GM21528 (cell line): ENCODE measurements at regions not wholly inside any gene's neighbourhood (a gene's known extent, or its start where the extent isn't known, plus 50 kb on each side); places are given as distances from the start of the nearest gene placed in this dataset.
"Not testable (repeated sequence)": the region's sequence is repeated elsewhere in the genome, so short reads cannot be mapped to it uniquely, and the experiment has no call there.

ENCODE experiments used
- ATAC-seq: cut with Tn5 transposase; IDR thresholded peaks from one replicate; pipeline ENCODE4 v1.9.1; 2021; ENCODE audit warnings: mild to moderate bottlenecking, moderate library complexity; ENCODE audit not compliant: unreplicated experiment, low FRiP score

DNA sequence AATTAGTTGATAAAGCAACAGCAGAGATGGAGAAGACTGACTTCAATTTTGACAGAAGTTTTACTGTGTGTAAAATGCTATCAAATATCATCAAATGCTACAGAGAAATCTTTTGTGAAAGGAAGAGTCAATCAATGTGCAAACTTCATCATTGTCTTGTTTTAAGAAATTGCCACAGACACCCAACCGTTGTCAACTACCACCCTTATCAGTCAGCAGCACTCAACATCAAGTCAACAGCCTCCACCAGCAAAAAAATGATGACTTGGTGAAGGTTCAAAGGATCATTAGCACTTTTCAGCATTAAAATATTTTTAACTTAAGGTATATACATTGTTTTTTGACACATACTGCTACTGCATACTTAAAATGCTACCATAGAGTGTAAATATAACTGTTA lies 888.8 kb downstream of the CDH18 start:
- no peak for ATAC-seq

GRCh38 chr5:19104948-19105347 lies 883.1 kb downstream of the CDH18 start:
- no peak for ATAC-seq

DNA sequence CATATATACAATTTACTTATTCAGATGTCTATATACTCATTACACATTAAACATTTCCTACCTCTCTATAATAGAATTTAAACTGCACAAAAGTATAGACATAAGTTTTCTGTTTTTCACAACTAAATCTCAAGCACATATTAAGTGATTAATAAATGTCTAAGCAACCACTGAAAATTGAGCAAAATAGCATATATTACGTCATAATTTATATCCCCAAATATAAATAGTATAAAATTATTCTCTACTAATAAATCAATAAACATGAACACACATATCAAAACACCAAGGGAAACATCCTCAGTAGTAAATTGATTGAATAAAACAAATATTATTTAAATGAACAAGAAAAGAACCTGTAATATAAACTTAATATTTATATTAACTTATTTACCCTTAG lies 865.1 kb downstream of the CDH18 start:
- no peak for ATAC-seq

DNA sequence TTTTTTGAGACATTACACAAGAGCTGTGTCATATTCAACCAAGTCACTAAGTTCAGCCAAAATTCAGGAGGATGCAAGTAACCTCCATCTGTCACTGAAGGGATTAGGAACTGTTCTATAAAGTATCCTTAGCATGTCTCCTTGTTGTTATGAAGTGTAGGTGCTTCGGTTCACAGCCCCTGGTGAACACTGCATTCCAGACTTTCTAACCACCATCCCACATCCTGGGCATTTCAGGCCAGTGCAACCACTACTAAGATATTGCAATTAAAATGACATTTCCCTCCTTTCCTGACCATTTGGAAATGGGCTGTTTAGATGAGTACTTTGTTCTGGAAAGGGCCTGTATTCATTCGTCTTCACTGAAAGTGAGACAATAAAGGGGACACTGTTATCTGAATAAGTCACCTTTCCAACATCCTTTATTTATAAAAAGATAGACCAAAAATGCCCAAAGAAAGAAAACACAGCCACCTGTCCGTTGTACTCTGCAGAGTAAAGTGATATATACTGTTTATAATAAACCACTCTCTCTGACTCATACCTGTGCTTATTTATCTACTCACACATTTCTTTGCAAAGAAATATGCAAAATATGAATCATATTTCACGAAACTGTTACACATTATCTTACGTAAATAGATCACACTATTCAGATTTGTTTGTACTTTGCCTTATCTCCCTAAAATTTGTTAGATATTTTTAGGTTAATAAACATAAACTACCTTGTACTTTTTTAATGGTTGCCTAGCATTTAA lies 861.9 kb downstream of the CDH18 start:
- no peak for ATAC-seq

GRCh38 chr5:19140276-19140675 lies 847.7 kb downstream of the CDH18 start:
- no peak for ATAC-seq

- not testable (repeated sequence) for ATAC-seq
Observed at GRCh38 chr5:19141937-19142524, 846.0 kb downstream of the CDH18 start.

- ATAC-seq = not testable (repeated sequence)
Observed at GRCh38 chr5:19142713-19143414, 845.1 kb downstream of the CDH18 start.

GRCh38 chr5:19143935-19144334 lies 844.1 kb downstream of the CDH18 start:
- ATAC-seq = no peak

GRCh38 chr5:19169426-19169825 lies 818.6 kb downstream of the CDH18 start:
- no peak for ATAC-seq

GRCh38 chr5:19172926-19173470 lies 815.0 kb downstream of the CDH18 start:
- ATAC-seq = no peak

GRCh38 chr5:19175776-19176570 lies 812.0 kb downstream of the CDH18 start:
- no peak for ATAC-seq

DNA sequence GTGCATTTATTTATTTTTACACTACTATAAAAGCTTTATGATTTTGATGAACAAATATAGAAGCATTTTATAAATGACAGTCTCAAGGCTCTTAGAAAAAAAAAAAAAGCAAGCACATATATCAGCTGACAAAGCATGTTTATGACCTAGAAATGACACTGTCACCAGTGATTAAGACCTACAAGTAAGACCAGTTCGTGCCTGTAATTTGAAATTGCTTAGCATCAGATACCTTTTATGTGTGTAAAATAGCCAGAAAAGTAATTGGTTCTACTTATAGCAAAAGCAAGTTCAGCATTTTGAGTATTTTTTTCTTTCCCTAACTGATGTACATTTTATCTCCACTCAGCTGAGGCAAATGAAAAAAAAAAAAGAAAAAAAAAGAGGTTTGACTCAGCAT lies 808.4 kb downstream of the CDH18 start:
- no peak for ATAC-seq

DNA sequence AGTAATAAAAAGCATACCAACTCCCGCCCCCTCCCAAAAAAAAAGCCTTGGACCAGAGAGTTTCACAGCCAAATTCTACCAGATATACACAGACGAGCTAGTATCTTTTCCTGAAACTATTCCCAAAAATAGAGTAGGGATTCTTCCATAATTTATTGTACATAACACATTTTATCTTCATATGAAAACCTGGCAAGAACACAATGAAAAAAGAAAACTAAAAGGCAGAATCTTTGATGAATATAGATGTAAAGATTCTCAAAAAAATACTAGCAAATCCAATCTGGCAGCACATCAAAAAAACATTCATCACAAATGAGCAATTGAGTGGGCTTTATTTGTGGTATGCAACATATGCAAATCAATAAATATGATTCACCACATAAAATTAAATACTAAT lies 798.8 kb downstream of the CDH18 start:
- ATAC-seq = no peak

DNA sequence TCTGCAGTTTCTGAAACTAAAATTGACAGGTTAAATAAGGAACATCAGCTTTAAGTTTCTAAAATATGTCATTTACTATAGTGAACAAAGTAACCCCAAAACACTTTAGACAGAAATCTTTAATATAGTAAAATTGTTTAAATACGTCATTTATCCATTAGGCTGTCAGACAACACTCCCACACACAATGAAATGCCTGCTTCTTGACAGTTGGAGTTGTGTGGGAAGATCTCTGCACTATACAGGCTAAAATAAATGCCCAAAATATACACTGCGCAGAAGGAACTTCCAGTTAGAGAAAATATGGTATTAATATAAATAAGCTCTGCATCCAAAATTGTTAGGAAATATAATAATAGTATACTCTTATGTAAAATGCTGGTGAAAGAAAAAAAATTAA lies 794.4 kb downstream of the CDH18 start:
- ATAC-seq = no peak

- ATAC-seq = no peak
Observed at GRCh38 chr5:19196631-19197030, 791.4 kb downstream of the CDH18 start.

GRCh38 chr5:19200251-19200650 lies 787.7 kb downstream of the CDH18 start:
- no peak for ATAC-seq

- no peak for ATAC-seq
Observed at GRCh38 chr5:19208397-19208796, 779.6 kb downstream of the CDH18 start.

DNA sequence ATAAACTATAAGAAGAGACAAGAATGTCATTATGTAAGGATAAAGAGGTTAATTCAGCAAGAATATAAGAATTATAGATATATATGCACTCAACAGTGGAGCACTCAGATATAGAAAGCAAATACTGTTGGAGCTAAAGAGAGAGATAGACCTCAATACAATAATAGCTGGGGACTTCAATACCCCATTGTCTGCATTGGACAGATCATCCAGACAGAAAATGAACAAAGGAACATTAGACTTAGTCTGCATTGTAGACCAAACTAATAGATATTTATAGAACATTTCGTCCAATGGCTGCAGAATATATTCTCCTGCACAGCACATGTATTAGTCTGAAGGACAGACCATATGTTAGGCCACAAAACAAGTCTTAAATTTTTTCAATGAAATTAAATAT lies 777.1 kb downstream of the CDH18 start:
- no peak for ATAC-seq

DNA sequence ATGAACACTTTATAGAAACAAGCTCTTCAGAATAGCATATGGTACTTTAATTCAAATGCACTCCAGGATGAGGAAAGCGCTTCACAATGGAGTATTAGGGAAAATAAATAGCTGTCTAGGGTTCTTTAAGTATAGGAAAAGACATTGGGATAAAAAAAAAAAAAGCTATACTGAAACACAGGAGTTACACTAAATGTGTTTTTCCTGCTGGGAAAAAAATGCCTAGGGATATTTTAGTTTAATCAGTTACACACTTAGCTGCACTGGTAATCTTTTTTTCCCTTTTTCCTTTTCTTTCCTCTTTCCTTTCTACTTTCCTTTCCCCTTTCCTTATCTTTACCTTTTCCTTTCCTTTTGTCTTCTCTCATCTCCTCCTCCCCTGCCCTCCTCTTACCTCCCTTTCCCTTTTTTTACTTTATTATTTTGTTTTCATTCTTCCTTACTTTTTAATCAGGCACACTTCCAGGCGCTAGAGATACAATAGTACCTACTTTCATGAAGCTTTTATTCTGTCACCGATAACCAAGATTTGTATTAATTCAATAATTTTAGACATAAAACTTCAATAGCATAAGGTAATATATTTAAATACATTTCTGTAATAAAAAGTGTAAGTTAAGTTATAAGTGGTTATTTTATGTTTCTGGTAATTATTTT lies 758.7 kb downstream of the CDH18 start:
- no peak for ATAC-seq

GRCh38 chr5:19233573-19233972 lies 754.4 kb downstream of the CDH18 start:
- ATAC-seq = no peak
